ENCODE measurements at regions not wholly inside any gene's neighbourhood (a gene's known extent, or its start where the extent isn't known, plus 50 kb on each side); places are given as distances from the start of the nearest gene placed in this dataset.

DNA sequence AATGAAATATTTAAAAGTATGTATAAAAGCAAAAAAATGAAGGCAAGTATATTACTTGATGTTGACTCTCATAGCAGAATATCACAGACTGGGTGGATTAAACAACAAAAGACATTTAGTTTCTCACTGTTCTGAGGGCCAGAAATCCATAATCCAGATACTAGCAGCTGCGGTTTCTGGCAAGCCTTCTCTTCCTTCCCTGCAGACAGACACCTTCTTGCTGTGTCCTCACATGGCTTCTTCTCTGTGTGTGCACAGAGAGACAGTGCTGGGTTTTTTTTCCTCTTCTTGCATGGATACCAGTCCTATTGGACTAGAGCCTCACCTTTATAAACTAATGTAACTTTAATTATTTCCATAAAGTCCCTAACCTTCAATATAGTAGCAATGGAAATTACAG lies 127.9 kb upstream of the AKR1E2 start:
- TF ChIP-seq, protein P1, sequence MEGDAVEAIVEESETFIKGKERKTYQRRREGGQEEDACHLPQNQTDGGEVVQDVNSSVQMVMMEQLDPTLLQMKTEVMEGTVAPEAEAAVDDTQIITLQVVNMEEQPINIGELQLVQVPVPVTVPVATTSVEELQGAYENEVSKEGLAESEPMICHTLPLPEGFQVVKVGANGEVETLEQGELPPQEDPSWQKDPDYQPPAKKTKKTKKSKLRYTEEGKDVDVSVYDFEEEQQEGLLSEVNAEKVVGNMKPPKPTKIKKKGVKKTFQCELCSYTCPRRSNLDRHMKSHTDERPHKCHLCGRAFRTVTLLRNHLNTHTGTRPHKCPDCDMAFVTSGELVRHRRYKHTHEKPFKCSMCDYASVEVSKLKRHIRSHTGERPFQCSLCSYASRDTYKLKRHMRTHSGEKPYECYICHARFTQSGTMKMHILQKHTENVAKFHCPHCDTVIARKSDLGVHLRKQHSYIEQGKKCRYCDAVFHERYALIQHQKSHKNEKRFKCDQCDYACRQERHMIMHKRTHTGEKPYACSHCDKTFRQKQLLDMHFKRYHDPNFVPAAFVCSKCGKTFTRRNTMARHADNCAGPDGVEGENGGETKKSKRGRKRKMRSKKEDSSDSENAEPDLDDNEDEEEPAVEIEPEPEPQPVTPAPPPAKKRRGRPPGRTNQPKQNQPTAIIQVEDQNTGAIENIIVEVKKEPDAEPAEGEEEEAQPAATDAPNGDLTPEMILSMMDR (IDR thresholded peaks at IDR 0.05; ENCODE audit: low read depth, low read length, missing input control) = no peak
- no peak for TF ChIP-seq YY1 (IDR thresholded peaks at IDR 0.05)
- no peak for TF ChIP-seq HNF4G (IDR thresholded peaks at IDR 0.05)
- TF ChIP-seq FOXA2 (IDR thresholded peaks at IDR 0.05) = no peak

Measured in liver (tissue), 3 donors.